ENCODE measurements at regions not wholly inside any gene's neighbourhood (a gene's known extent, or its start where the extent isn't known, plus 50 kb on each side); places are given as distances from the start of the nearest gene placed in this dataset.

DNA sequence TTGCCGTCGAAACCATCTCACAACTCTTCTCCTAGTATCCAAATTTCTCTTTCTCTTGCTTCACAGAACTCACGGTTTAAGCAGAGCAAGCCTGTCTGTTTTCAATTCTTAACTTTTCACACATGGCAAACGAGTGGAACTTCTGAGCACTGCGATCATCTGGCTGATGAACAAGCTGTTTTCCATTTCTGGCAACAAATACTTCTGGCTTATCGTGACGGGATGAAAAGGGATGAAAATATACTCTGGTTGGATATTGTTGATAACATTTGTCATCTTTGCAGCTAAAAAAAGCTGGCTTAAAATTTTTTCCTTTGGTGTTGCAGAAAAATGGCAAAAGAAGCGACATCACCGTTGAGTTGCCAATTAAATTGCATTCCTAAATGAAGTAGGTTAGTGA, 515.2 kb upstream of the JARID2 start:
- TF ChIP-seq, protein P1, sequence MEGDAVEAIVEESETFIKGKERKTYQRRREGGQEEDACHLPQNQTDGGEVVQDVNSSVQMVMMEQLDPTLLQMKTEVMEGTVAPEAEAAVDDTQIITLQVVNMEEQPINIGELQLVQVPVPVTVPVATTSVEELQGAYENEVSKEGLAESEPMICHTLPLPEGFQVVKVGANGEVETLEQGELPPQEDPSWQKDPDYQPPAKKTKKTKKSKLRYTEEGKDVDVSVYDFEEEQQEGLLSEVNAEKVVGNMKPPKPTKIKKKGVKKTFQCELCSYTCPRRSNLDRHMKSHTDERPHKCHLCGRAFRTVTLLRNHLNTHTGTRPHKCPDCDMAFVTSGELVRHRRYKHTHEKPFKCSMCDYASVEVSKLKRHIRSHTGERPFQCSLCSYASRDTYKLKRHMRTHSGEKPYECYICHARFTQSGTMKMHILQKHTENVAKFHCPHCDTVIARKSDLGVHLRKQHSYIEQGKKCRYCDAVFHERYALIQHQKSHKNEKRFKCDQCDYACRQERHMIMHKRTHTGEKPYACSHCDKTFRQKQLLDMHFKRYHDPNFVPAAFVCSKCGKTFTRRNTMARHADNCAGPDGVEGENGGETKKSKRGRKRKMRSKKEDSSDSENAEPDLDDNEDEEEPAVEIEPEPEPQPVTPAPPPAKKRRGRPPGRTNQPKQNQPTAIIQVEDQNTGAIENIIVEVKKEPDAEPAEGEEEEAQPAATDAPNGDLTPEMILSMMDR (conservative IDR thresholded peaks at IDR 0.05 in 1 of 2, IDR thresholded peaks at IDR 0.05 in 1 of 2; ENCODE audit: low read depth in 1 of 2, low read length in 2 of 2) = no peak
- TF ChIP-seq EZH2 (IDR thresholded peaks at IDR 0.05; ENCODE audit: low read length, missing control alignments) = no peak
